T47D (cell line): ENCODE measurements at regions not wholly inside any gene's neighbourhood (a gene's known extent, or its start where the extent isn't known, plus 50 kb on each side); places are given as distances from the start of the nearest gene placed in this dataset.

Experiments used
- DNase-seq, 2 experiments: peaks; one replicate each; pipeline versions ENCODE4 v3.0.0 to v3.0.0-alpha.2; 2011 to 2012; ENCODE audit warnings: low read depth in 1 of 2, low spot score in 1 of 2
- JUND ChIP-seq: IDR thresholded peaks from 2 replicates; pipeline ENCODE4 v1.6.1; 2012; ENCODE audit warnings: low read depth
- in situ Hi-C: cut with HindIII; loops from 2 replicates; pipeline ENCODE4 v1.10.0; 2016; ENCODE audit warnings: low sequenced_read_pairs, low pct_unique_long_range_greater_than_20kb

DNA sequence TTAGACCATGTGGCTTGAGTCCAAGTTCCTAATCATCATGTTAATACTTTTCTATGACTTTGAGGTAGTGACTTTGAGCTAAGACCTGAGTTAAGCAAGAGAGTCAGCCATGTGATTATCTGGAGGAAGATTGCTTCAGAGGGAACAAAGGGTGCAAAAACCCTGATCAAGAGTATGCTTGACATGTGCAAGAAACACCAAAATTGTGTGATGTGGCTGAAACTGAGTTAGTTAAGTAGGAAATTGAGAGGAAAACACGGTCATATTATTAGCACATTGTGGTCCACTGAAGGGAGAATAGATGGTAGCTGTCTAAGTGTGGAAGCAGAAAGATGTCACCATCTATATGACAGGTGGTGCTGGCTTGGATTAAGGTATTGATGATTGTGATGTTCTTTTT lies 130.4 kb upstream of the MON1B start:
- TF ChIP-seq JUND: no peak
- in situ Hi-C loops: no loop called here

DNA sequence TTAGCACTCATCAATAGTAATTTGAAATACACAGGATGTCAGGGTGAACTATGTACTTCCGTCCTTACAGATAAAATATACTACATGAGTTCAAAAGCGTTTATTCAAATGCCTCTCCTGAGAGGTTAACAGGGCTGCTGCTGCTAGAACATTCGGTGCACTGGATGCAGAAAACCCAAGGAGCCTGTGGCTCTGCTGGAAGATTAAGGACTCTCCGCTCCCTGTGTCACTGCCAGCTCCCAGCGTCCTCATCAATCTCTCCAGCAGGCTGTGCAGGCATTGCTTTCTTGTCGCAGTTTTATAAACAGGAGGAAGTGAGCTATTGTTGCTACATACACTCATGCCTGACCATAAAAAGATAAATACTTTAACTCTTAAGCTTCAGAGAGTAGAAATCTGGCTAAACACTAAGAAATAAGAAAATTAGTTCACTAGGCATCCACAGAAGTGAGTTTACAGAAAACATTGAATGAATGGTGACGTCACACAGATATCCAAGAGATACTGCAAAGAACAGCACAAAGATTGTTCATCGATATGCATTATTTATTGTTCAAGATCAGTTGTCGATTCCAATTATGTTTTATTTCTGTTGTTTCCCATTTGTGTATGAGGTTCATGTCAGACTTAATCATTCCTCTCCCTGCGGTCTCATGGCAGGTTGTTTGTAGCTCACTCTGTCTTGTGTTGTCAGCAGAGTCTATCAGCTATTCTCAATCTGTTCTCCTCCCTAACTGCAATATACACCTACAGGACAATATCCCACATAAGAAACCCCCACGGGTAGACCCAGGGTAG lies 127.9 kb upstream of the MON1B start:
- DNase-seq: no peak
- TF ChIP-seq JUND: no peak
- in situ Hi-C loops: no loop called here

More for the DNA sequence above, 130.4 kb upstream of the MON1B start:
- DNase-seq: no peak

DNA sequence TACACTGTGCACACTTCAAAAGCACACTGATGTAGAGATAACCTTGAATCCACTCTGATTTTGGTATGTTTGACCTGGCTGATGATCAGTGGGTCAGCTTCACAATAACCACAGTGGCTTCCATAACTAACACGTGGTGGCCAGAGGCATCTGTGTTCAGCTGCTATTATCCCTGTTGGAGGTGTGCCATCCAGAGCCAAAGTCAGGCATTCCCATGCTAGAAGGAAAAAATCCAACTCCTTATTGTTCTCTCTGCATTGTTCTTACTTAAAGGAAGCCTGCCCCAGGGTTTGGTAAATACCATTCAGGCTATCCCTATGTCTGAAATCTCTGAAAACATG lies 127.3 kb upstream of the MON1B start:
- in situ Hi-C loops: no loop called here
- DNase-seq: no peak
- TF ChIP-seq JUND: no peak

GRCh38 chr16:77064037-77064436 lies 127.0 kb upstream of the MON1B start:
- TF ChIP-seq JUND: no peak
- DNase-seq: no peak
- in situ Hi-C loops: no loop called here

- in situ Hi-C loops: no loop called here
- TF ChIP-seq JUND: no peak
- no peak for DNase-seq
These were observed 124.0 kb upstream of the MON1B start for GRCh38 chr16:77066896-77067496.

- no peak for DNase-seq
- in situ Hi-C loops: no loop called here
- no peak for TF ChIP-seq JUND
These were observed 123.1 kb upstream of the MON1B start for GRCh38 chr16:77067900-77068299.

GRCh38 chr16:77068402-77068801 lies 122.6 kb upstream of the MON1B start:
- DNase-seq: no peak
- in situ Hi-C loops: no loop called here
- TF ChIP-seq JUND: no peak

GRCh38 chr16:77069929-77070328 lies 121.1 kb upstream of the MON1B start:
- DNase-seq: no peak
- no peak for TF ChIP-seq JUND
- in situ Hi-C loops: no loop called here

DNA sequence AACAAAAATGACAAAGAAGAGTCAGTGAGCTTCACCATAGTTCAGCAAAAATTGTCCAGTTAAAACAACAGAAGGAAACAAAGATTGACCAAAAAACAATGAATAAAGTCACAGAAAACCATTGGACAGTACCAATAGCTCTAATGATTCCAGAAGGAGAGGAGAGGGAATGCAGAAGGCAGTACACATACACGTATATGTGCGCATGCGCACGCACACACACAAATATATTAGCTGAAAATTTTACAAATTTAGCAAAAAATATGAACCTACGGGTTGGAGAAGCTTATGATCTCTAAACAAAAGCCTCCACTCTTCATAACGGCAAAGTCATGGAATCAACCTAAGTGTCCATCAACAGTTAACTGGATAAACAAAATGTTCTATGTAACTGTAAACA lies 120.3 kb upstream of the MON1B start:
- DNase-seq: no peak
- in situ Hi-C loops: no loop called here
- TF ChIP-seq JUND: no peak

- TF ChIP-seq JUND: no peak
- in situ Hi-C loops: no loop called here
- no peak for DNase-seq
These were observed 114.2 kb upstream of the MON1B start for GRCh38 chr16:77076839-77077238.

- in situ Hi-C loops: no loop called here
- TF ChIP-seq JUND: no peak
- DNase-seq: no peak
These were observed 113.6 kb upstream of the MON1B start for GRCh38 chr16:77077256-77077922.

DNA sequence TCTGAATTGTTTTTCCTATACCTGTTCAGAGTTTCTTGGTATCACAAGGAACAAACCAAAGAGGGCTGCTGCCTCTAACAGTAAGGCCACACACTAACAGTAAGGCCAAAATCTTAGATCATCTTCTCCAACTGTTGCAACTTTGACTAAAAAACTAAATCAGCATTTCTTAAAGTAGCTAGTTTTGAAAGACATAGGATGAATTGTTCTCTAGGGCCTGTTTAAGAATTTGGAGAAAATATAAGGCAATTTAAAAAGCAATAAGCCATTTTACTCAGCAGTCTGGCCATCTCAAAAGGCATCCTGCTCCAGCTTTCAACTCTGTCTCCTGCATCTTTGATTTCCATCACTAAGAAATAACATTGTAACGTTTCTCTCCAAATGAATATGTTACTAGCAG lies 105.0 kb upstream of the MON1B start:
- no peak for TF ChIP-seq JUND
- DNase-seq: no peak
- in situ Hi-C loops: no loop called here

DNA sequence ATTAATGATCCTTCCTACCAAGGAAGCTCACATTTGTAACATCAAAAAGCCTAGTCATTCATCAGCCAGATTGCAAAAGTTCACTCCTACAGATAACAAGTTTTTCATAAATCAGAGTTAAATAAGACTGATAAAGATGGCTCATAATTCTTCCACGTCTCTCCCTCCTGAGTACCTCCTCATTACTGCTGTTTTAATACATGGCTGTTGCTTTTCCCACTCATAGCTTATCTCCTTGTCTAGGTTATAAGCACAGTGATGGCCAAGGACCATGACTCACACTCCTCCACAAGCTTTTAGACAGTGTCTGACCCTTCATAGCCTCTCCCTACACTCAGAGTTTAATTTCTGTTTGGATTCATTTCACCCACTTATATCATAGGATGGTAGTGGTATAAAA lies 100.9 kb upstream of the MON1B start:
- TF ChIP-seq JUND: no peak
- no peak for DNase-seq
- in situ Hi-C loops: no loop called here

DNA sequence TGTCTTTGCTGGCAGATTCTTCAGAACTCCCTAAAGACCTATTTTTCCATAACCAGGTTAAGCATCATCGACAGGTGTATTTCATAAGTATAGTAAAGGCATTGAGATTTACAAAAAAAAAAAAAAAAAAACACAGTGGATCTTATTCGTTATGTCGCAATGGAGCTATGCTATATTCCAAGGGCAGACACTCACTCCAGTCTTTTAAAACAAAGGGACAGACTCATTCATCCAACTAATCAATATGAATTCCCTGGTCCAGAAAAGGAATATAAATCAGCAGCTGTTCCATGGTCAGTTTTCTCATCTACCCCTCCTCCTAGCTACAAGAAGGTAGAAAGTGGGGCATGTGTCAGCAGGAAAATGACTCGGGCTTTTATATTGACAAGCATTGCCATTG lies 97.7 kb upstream of the MON1B start:
- in situ Hi-C loops: no loop called here

More for the DNA sequence above, 97.7 kb upstream of the MON1B start:
- no peak for DNase-seq
- no peak for TF ChIP-seq JUND
